ENCODE measurements at regions not wholly inside any gene's neighbourhood (a gene's known extent, or its start where the extent isn't known, plus 50 kb on each side); places are given as distances from the start of the nearest gene placed in this dataset.

GRCh38 chr2:136487421-136487820, 277.9 kb upstream of the THSD7B start:
- H3K9ac ChIP-seq: no peak overlapping the region
- no peaks in the 10 kb centered on the region for H3K36me3 ChIP-seq
- H3K27ac ChIP-seq: no peak overlapping the region
- H3K4me3 ChIP-seq: no peak overlapping the region
- H3K9me3 ChIP-seq: no peaks in the 10 kb centered on the region; the same call in 1 of the 2 replicates
- H4K20me1 ChIP-seq: no peaks in the 10 kb centered on the region
- H3K27me3 ChIP-seq: no peaks in the 10 kb centered on the region
- no peak overlapping the region for H3K4me2 ChIP-seq
- TF ChIP-seq Cebpa-rat (IDR thresholded peaks at IDR 0.05): no peak
- no peaks in the 10 kb centered on the region for H3K4me1 ChIP-seq

- Histone ChIP-seq H4K20me1 (no peaks in the 10 kb centered on the region), H3K4me1 (no peaks in the 10 kb centered on the region), H3K27me3 (no peaks in the 10 kb centered on the region), H3K27ac (no peak overlapping the region), H3K36me3 (no peaks in the 10 kb centered on the region), H3K4me3 (no peak overlapping the region), H3K9me3 (no peaks in the 10 kb centered on the region; the same call in 1 of the 2 replicates), H3K9ac (no peak overlapping the region), H3K4me2 (no peak overlapping the region)
- no peak for TF ChIP-seq Cebpa-rat (IDR thresholded peaks at IDR 0.05)
These were observed 279.2 kb upstream of the THSD7B start for GRCh38 chr2:136486115-136486514.

GRCh38 chr2:136482966-136483365, 282.4 kb upstream of the THSD7B start:
- no peaks in the 10 kb centered on the region for H3K4me1 ChIP-seq
- no peaks in the 10 kb centered on the region for H3K27me3 ChIP-seq
- no peak overlapping the region for H3K9ac ChIP-seq
- TF ChIP-seq Cebpa-rat (IDR thresholded peaks at IDR 0.05): no peak
- no peaks in the 10 kb centered on the region for H3K36me3 ChIP-seq
- no peak overlapping the region for H3K27ac ChIP-seq
- peaks cover 22% of the 10 kb centered on the region for H3K9me3 ChIP-seq
- H4K20me1 ChIP-seq: no peaks in the 10 kb centered on the region
- no peak overlapping the region for H3K4me3 ChIP-seq
- no peak overlapping the region for H3K4me2 ChIP-seq

DNA sequence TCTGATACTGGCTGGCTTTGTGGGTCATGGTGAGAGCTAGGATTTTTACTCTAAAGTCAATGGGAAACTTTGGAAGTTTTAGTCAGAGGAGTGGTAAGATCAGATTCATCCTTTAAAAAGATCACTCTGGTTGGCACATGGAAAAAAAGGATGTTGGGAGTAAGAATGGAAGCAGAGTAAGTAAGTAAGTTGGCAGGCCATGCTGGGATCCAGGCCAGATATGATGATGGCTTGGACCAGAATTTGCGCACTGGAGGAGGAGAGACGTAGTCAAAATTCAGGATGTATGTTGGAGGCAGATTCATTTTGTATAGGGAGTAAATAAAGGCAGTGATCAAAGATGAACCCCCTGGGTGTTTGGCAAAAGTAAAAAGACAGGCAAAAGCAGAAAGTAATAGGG, 283.3 kb upstream of the THSD7B start:
- Histone ChIP-seq H3K4me3 (no peak overlapping the region), H3K27me3 (no peaks in the 10 kb centered on the region), H3K4me1 (no peaks in the 10 kb centered on the region), H4K20me1 (no peaks in the 10 kb centered on the region), H3K36me3 (no peaks in the 10 kb centered on the region), H3K9ac (no peak overlapping the region), H3K9me3 (peaks cover 22% of the 10 kb centered on the region), H3K27ac (no peak overlapping the region), H3K4me2 (no peak overlapping the region)
- no peak for TF ChIP-seq Cebpa-rat (IDR thresholded peaks at IDR 0.05)

DNA sequence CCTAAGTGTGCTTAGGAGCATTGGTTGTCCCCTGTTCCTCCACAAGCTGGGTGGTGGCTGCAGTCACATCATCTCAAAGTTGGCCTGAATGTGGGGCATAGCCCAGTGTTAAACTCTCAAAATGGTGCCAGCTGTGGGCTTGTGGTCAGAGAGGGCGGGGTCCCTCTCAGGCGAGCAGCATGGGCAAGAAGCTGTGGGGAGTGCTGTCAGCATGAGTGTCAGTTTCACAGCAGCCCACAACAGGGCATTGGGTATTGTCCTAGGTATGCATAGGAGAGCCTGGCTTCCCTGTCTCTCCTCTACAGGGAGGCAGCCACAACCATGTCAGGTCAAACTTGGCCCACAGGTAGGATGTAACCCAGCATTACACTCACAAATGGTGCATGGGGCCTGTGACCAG, 285.6 kb upstream of the THSD7B start:
- no peak overlapping the region for H3K27ac ChIP-seq
- no peaks in the 10 kb centered on the region for H3K4me1 ChIP-seq
- H3K36me3 ChIP-seq: no peaks in the 10 kb centered on the region
- H3K27me3 ChIP-seq: no peaks in the 10 kb centered on the region
- H3K4me2 ChIP-seq: no peak overlapping the region
- no peak for TF ChIP-seq Cebpa-rat (IDR thresholded peaks at IDR 0.05)
- H3K9me3 ChIP-seq: peaks cover 22% of the 10 kb centered on the region
- H3K9ac ChIP-seq: no peak overlapping the region
- no peak overlapping the region for H3K4me3 ChIP-seq
- H4K20me1 ChIP-seq: no peaks in the 10 kb centered on the region

GRCh38 chr2:136468799-136469369, 296.5 kb upstream of the THSD7B start:
- H3K9ac ChIP-seq: no peak overlapping the region
- H3K4me3 ChIP-seq: no peak overlapping the region
- no peak for TF ChIP-seq Cebpa-rat (IDR thresholded peaks at IDR 0.05)

DNA sequence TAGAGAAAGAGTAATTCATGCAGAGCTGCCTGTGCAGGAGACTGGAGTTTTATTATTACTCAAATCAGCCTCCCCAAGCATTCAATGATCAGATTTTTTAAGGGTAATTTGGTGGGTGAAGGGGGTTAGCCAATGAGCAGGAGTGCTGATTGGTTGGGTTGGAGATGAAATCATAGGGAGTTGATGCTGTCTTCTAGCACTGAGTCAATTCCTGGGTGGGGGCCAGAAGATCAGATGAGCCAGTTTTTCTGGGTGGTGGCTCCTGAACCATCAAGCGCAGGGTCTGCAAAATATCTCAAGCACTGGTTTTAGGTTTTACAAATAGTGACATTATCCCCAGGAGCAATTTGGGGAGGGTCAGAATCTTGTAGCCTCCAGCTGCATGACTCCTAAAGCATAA, 312.8 kb upstream of the THSD7B start:
- Histone ChIP-seq H3K4me1 (peaks cover 9% of the 10 kb centered on the region), H3K9ac (no peak overlapping the region), H4K20me1 (no peaks in the 10 kb centered on the region), H3K4me2 (no peak overlapping the region), H3K9me3 (no peaks in the 10 kb centered on the region), H3K36me3 (no peaks in the 10 kb centered on the region), H3K4me3 (no peak overlapping the region), H3K27me3 (no peaks in the 10 kb centered on the region), H3K27ac (no peak overlapping the region)
- TF ChIP-seq Cebpa-rat (IDR thresholded peaks at IDR 0.05): no peak

More at GRCh38 chr2:136468799-136469369, 296.5 kb upstream of the THSD7B start:
- no peak overlapping the region for H3K27ac ChIP-seq
- H4K20me1 ChIP-seq: no peaks in the 10 kb centered on the region
- H3K9me3 ChIP-seq: no peaks in the 10 kb centered on the region
- H3K36me3 ChIP-seq: no peaks in the 10 kb centered on the region
- no peaks in the 10 kb centered on the region for H3K27me3 ChIP-seq
- H3K4me1 ChIP-seq: no peaks in the 10 kb centered on the region
- H3K4me2 ChIP-seq: no peak overlapping the region

GRCh38 chr2:136448986-136449780, 316.2 kb upstream of the THSD7B start:
- Histone ChIP-seq H4K20me1 (no peaks in the 10 kb centered on the region), H3K4me3 (no peak overlapping the region), H3K27ac (no peak overlapping the region), H3K9me3 (no peaks in the 10 kb centered on the region), H3K4me2 (no peak overlapping the region), H3K36me3 (no peaks in the 10 kb centered on the region), H3K9ac (no peak overlapping the region), H3K4me1 (peaks cover 9% of the 10 kb centered on the region), H3K27me3 (no peaks in the 10 kb centered on the region)
- no peak for TF ChIP-seq Cebpa-rat (IDR thresholded peaks at IDR 0.05)

DNA sequence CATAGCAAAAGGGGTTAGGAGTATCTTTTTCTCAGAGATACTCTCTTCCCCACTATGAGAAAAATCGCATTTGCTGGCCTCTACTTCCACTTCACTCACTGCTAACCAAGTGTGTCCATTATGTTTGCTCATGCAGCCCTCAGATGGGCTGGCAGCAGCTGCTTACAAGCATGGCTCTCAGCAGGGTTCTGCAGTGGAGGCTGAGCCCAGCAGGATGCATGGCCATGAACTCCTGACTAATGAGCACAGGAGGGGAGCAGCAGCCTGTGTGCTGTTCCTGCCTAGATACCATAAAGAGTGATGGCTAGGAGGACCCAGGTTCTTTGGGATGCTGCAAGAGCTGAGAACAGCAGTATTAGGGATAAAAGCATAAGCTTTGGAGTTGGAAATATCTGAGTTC, 316.9 kb upstream of the THSD7B start:
- Histone ChIP-seq H3K9ac (no peak overlapping the region), H3K27me3 (no peaks in the 10 kb centered on the region), H3K4me2 (peak overlapping the region; percentile 42), H3K27ac (no peak overlapping the region), H4K20me1 (no peaks in the 10 kb centered on the region), H3K4me3 (no peak overlapping the region), H3K4me1 (peaks cover 9% of the 10 kb centered on the region), H3K9me3 (no peaks in the 10 kb centered on the region), H3K36me3 (no peaks in the 10 kb centered on the region)
- no peak for TF ChIP-seq Cebpa-rat (IDR thresholded peaks at IDR 0.05)

- H3K4me2 ChIP-seq: no peak overlapping the region
- H3K4me1 ChIP-seq: peaks cover 9% of the 10 kb centered on the region
- H3K9me3 ChIP-seq: no peaks in the 10 kb centered on the region
- no peak overlapping the region for H3K4me3 ChIP-seq
- H4K20me1 ChIP-seq: no peaks in the 10 kb centered on the region
- H3K36me3 ChIP-seq: no peaks in the 10 kb centered on the region
- H3K27me3 ChIP-seq: no peaks in the 10 kb centered on the region
- H3K9ac ChIP-seq: no peak overlapping the region
- TF ChIP-seq Cebpa-rat (IDR thresholded peaks at IDR 0.05): no peak
- H3K27ac ChIP-seq: no peak overlapping the region
These were observed 321.0 kb upstream of the THSD7B start for GRCh38 chr2:136444323-136444722.
